IMR-90 (cell line): ENCODE measurements at regions not wholly inside any gene's neighbourhood (a gene's known extent, or its start where the extent isn't known, plus 50 kb on each side); places are given as distances from the start of the nearest gene placed in this dataset.

Experiments used
- ATAC-seq: fragments of 200-7000 bp; cut with Tn5 transposase; 2 replicates; pipeline ENCODE4 v1.9.1; 2020; ENCODE audit warnings: low read depth, mild to moderate bottlenecking, moderate library complexity
- BruUV-seq: library from RNA; stranded (reverse); fragments of 400-500 nt; replicated peaks from 2 replicates; lab custom pipeline; 2021; lab: Mats Ljungman, UMichigan
- CTCF ChIA-PET: fragments of 300-600 bp; formaldehyde crosslinking; extraction: SDS; loops from one replicate; lab custom pipeline; 2021; ENCODE audit warnings: antibody characterized with exemption; lab: Yijun Ruan, JAX
- POLR2A ChIA-PET: fragments of 300-600 bp; sonication (Branson Sonifier 250); formaldehyde crosslinking; loops from one replicate; lab custom pipeline; 2022; ENCODE audit warnings: antibody characterized with exemption; ENCODE audit not compliant: unreplicated experiment; lab: Charles Lee
- DNase-seq: peaks from one replicate; pipeline ENCODE4 v3.0.0; 2013
- H2AFZ ChIP-seq: replicated peaks from 2 replicates; pipeline ENCODE3; 2013; ENCODE audit warnings: low read length, mild to moderate bottlenecking; ENCODE audit not compliant: poor library complexity
- H2AK5ac ChIP-seq: 2 replicates; pipeline ENCODE4 v1.6.1; 2013; ENCODE audit warnings: low read depth, low read length, inconsistent platforms
- H2AK9ac ChIP-seq: replicated peaks from 2 replicates; pipeline ENCODE3; 2013; ENCODE audit warnings: mild to moderate bottlenecking, low read depth, low read length, moderate library complexity; ENCODE audit not compliant: poor library complexity
- H2BK120ac ChIP-seq: 2 replicates; pipeline ENCODE4 v1.6.1; 2013; ENCODE audit warnings: low read depth, low read length, inconsistent platforms
- H2BK15ac ChIP-seq: 3 replicates; pipeline ENCODE4 v1.6.1; 2013; ENCODE audit warnings: low read depth, low read length, inconsistent platforms
- H2BK20ac ChIP-seq: 2 replicates; pipeline ENCODE4 v1.6.1; 2013; ENCODE audit warnings: low read depth, mild to moderate bottlenecking, inconsistent platforms, low read length, moderate library complexity
- H2BK5ac ChIP-seq: 2 replicates; pipeline ENCODE4 v1.6.1; 2013; ENCODE audit warnings: mild to moderate bottlenecking, low read depth, low read length, inconsistent platforms; ENCODE audit not compliant: poor library complexity, severe bottlenecking
- H3K14ac ChIP-seq: replicated peaks from 2 replicates; pipeline ENCODE4 v1.6.1; 2013; ENCODE audit warnings: low read depth, low read length, inconsistent platforms
- H3K18ac ChIP-seq: 2 replicates; pipeline ENCODE4 v1.6.1; 2013; ENCODE audit warnings: low read depth, low read length, control low read depth
- H3K23ac ChIP-seq: 2 replicates; pipeline ENCODE4 v1.6.1; 2013; ENCODE audit warnings: low read depth, low read length, inconsistent platforms
- H3K27ac ChIP-seq: 2 replicates; pipeline ENCODE4 v1.5.1; 2013; ENCODE audit warnings: mild to moderate bottlenecking, control low read depth, low read length; ENCODE audit not compliant: insufficient read depth
- H3K27me3 ChIP-seq: 2 replicates; pipeline ENCODE4 v1.6.1; 2013; ENCODE audit warnings: low read length; ENCODE audit not compliant: control insufficient read depth, insufficient read depth
- H3K36me3 ChIP-seq: 2 replicates; pipeline ENCODE4 v1.6.1; 2013; ENCODE audit warnings: low read length, mixed read lengths; ENCODE audit not compliant: control insufficient read depth, insufficient read depth
- H3K4ac ChIP-seq: 2 replicates; pipeline ENCODE4 v1.6.1; 2013; ENCODE audit warnings: low read depth, low read length, inconsistent platforms
- H3K4me1 ChIP-seq: 2 replicates; pipeline ENCODE4 v1.6.1; 2013; ENCODE audit warnings: low read length, mixed read lengths; ENCODE audit not compliant: control insufficient read depth, insufficient read depth
- H3K4me2 ChIP-seq: 2 replicates; pipeline ENCODE4 v1.6.1; 2013; ENCODE audit warnings: low read depth, mild to moderate bottlenecking, control low read depth, low read length, moderate library complexity
- H3K4me3 ChIP-seq: 2 replicates; pipeline ENCODE4 v1.5.1; 2013; ENCODE audit warnings: low read depth, mild to moderate bottlenecking, control low read depth, low read length, moderate library complexity; ENCODE audit not compliant: insufficient read depth
- H3K56ac ChIP-seq: 2 replicates; pipeline ENCODE4 v1.6.1; 2013; ENCODE audit warnings: low read length, inconsistent platforms; ENCODE audit not compliant: insufficient read depth; ENCODE audit errors: extremely low read depth
- H3K79me1 ChIP-seq, 2 experiments: 2 replicates each; pipeline ENCODE4 v1.6.1; 2013; ENCODE audit warnings: low read length in 2 of 2, inconsistent platforms in 1 of 2, low read depth in 1 of 2
- H3K9ac ChIP-seq: 2 replicates; pipeline ENCODE4 v1.6.1; 2013; ENCODE audit warnings: low read depth, low read length, control low read depth
- H3K9me1 ChIP-seq: 2 replicates; pipeline ENCODE4 v1.6.1; 2013; ENCODE audit warnings: low read length, inconsistent platforms; ENCODE audit not compliant: insufficient read depth
- H3K9me3 ChIP-seq: 2 replicates; pipeline ENCODE4 v1.6.1; 2013; ENCODE audit warnings: low read length; ENCODE audit not compliant: control insufficient read depth, insufficient read depth
- H4K20me1 ChIP-seq: 2 replicates; pipeline ENCODE4 v1.6.1; 2013; ENCODE audit warnings: low read length, inconsistent platforms; ENCODE audit not compliant: insufficient read depth
- H4K5ac ChIP-seq: 2 replicates; pipeline ENCODE4 v1.6.1; 2013; ENCODE audit warnings: mild to moderate bottlenecking, low read depth, low read length, control low read depth
- H4K8ac ChIP-seq, 2 experiments: 2 replicates each; pipeline ENCODE4 v1.6.1; 2013; ENCODE audit warnings: low read depth in 2 of 2, low read length in 2 of 2, control low read depth in 1 of 2, inconsistent platforms in 1 of 2
- H4K91ac ChIP-seq: 2 replicates; pipeline ENCODE4 v1.6.1; 2013; ENCODE audit warnings: low read depth, low read length, inconsistent platforms; ENCODE audit not compliant: insufficient read depth
- BHLHE40 ChIP-seq: fragments of 150-350 bp; IDR thresholded peaks from 2 replicates; pipeline ENCODE4 v1.6.1; 2016; ENCODE audit warnings: mild to moderate bottlenecking, low read depth, low read length
- CEBPB ChIP-seq: IDR thresholded peaks from 2 replicates; pipeline ENCODE4 v1.6.1; 2012; ENCODE audit warnings: low read depth, low read length, improper control_type of control experiment
- CHD1 ChIP-seq: IDR thresholded peaks from 2 replicates; pipeline ENCODE4 v1.6.1; 2012; ENCODE audit warnings: low read depth, low read length, improper control_type of control experiment
- CTCF ChIP-seq: conservative IDR thresholded peaks from 2 replicates; pipeline ENCODE4 v1.5.1; 2012; ENCODE audit warnings: mild to moderate bottlenecking, low read depth, low read length, improper control_type of control experiment
- ELK1 ChIP-seq: fragments of 150-350 bp; IDR thresholded peaks from 2 replicates; pipeline ENCODE4 v1.6.1; 2016; ENCODE audit warnings: low read depth, mild to moderate bottlenecking, low read length, moderate library complexity, borderline replicate concordance
- FOS ChIP-seq: fragments of 150-350 bp; IDR thresholded peaks from 2 replicates; pipeline ENCODE4 v1.6.1; 2016; ENCODE audit warnings: low read depth, low read length
- MAFK ChIP-seq: IDR thresholded peaks from 2 replicates; pipeline ENCODE4 v1.6.1; 2012; ENCODE audit warnings: low read depth, low read length, improper control_type of control experiment
- MAZ ChIP-seq: IDR thresholded peaks from 2 replicates; pipeline ENCODE4 v1.6.1; 2012; ENCODE audit warnings: low read depth, mild to moderate bottlenecking, low read length, improper control_type of control experiment, moderate library complexity, borderline replicate concordance
- POLR2A ChIP-seq: IDR thresholded peaks from 2 replicates; pipeline ENCODE4 v1.6.1; 2012; ENCODE audit warnings: mild to moderate bottlenecking, low read depth, low read length
- RCOR1 ChIP-seq: IDR thresholded peaks from 2 replicates; pipeline ENCODE4 v1.6.1; 2012; ENCODE audit warnings: mild to moderate bottlenecking, low read length, improper control_type of control experiment; ENCODE audit not compliant: insufficient replicate concordance
- RFX5 ChIP-seq: IDR thresholded peaks from 2 replicates; pipeline ENCODE4 v1.8.0; 2012; ENCODE audit warnings: low read depth, mild to moderate bottlenecking, low read length, moderate library complexity
- SMC3 ChIP-seq: fragments of 150-350 bp; IDR thresholded peaks from 2 replicates; pipeline ENCODE4 v1.6.1; 2016; ENCODE audit warnings: low read depth, mild to moderate bottlenecking, antibody characterized with exemption, low read length, moderate library complexity
- USF2 ChIP-seq: fragments of 150-350 bp; IDR thresholded peaks from 2 replicates; pipeline ENCODE4 v1.6.1; 2017; ENCODE audit warnings: mild to moderate bottlenecking, antibody characterized with exemption, low read length, low read depth
- WGBS, 2 experiments: methylation state at CpG; one replicate each; pipeline versions ENCODE4 v1.1.5 to v1.1.7; 2013; ENCODE audit warnings: missing lambda C conversion rate in 2 of 2; ENCODE audit not compliant: insufficient read length in 1 of 2; ENCODE audit errors: extremely low coverage in 2 of 2; 5-methylcytosine and 5-hydroxymethylcytosine counted together
- dilution Hi-C: fragments of 300-500 bp; cut with HindIII; formaldehyde crosslinking; loops from one replicate; pipeline ENCODE4 v1.14.3; 2018; ENCODE audit warnings: low sequenced_read_pairs; ENCODE audit not compliant: unreplicated experiment
- in situ Hi-C: fragments of 300-500 bp; cut with MboI; formaldehyde crosslinking; loops from 3 replicates; pipeline ENCODE4 v1.14.3; 2019; ENCODE audit warnings: low sequenced_read_pairs, inconsistent platforms, mixed read lengths
- intact Hi-C: fragments of 100-400 bp; cut with micrococcal nuclease; formaldehyde crosslinking; loops from 2 replicates; pipeline ENCODE4 v1.10.0; 2022

DNA sequence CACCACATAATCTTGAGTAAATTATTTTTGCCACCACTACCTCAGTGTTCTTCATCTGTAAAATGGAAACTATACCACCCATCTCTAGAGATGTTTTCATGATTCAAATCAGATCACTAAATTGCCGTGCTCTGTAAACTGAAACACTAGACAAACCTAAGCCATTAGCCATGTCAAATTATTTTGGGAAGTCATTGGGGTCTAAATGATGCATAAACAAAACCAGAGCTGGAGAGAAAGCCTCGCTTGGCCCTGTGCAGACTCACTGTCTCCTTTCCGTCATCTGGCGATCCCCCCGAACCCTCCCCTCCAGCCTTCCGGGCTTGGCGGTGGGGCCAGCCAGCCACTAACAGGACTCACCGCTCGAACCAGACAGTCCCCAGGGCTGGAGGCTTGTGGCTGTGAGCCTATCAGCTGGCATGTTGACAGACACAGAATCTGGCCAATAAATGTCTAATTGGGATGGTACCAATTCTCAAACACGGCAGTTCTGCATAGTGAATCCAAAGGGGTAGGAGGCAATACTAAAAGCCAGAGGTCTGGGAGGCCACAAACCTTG lies 256.5 kb downstream of the SEC61B start:
- Histone ChIP-seq H3K14ac (no peak overlapping the region), H3K56ac (no peak overlapping the region), H3K4me1 (no peaks in the 10 kb centered on the region), H3K9me3 (no peaks in the 10 kb centered on the region), H2BK20ac (no peak overlapping the region), H4K20me1 (no peaks in the 10 kb centered on the region), H2AK5ac (no peak overlapping the region), H4K91ac (no peak overlapping the region), H3K18ac (no peak overlapping the region), H2BK5ac (no peak overlapping the region), H3K4me2 (no peak overlapping the region), H3K9ac (no peak overlapping the region), H3K27me3 (peaks cover 17% of the 10 kb centered on the region), H3K79me1 (no peaks in the 10 kb centered on the region), H2AFZ (no peak overlapping the region), H3K36me3 (no peaks in the 10 kb centered on the region), H3K27ac (no peak overlapping the region), H3K4ac (no peak overlapping the region), H3K23ac (no peak overlapping the region), H2BK120ac (no peak overlapping the region), H3K9me1 (no peaks in the 10 kb centered on the region), H2BK15ac (no peak overlapping the region), H4K8ac (no peak overlapping the region), H3K4me3 (no peak overlapping the region), H4K5ac (no peak overlapping the region), H2AK9ac (no peak overlapping the region)
- intact Hi-C loops (no loop called here), in situ Hi-C loops (no loop called here), dilution Hi-C loops (no loop called here)
- TF ChIP-seq FOS (no peak), USF2 (no peak), CEBPB (no peak), MAFK (no peak), CTCF (no peak), RCOR1 (no peak), ELK1 (no peak), RFX5 (no peak), BHLHE40 (no peak), MAZ (no peak), SMC3 (no peak), CHD1 (no peak), POLR2A (no peak)
- 55% methylated on average over 3 of the region's 10 CpGs; no CpG with 5 or more reads in 1 of the 2 experiments for WGBS, 2 experiments
- DNase-seq (no peak), ATAC-seq (no peak)
- CTCF ChIA-PET: no interaction called here
- POLR2A ChIA-PET: no interaction called here
- no TSS peak for BruUV-seq
